Stimulated activated CD4-positive, alpha-beta T cell treated with anti-CD3 and anti-CD28 coated beads, Interleukin-4, amount 100 ng/mL, for 4 hours (primary cell): ENCODE measurements at regions not wholly inside any gene's neighbourhood (a gene's known extent, or its start where the extent isn't known, plus 50 kb on each side); places are given as distances from the start of the nearest gene placed in this dataset.
"Not testable (repeated sequence)": the region's sequence is repeated elsewhere in the genome, so short reads cannot be mapped to it uniquely, and the experiment has no call there.

ENCODE experiments used
- DNase-seq, 2 experiments: peaks; one replicate each; pipeline ENCODE4 v3.0.0-alpha.2; 2020

DNA sequence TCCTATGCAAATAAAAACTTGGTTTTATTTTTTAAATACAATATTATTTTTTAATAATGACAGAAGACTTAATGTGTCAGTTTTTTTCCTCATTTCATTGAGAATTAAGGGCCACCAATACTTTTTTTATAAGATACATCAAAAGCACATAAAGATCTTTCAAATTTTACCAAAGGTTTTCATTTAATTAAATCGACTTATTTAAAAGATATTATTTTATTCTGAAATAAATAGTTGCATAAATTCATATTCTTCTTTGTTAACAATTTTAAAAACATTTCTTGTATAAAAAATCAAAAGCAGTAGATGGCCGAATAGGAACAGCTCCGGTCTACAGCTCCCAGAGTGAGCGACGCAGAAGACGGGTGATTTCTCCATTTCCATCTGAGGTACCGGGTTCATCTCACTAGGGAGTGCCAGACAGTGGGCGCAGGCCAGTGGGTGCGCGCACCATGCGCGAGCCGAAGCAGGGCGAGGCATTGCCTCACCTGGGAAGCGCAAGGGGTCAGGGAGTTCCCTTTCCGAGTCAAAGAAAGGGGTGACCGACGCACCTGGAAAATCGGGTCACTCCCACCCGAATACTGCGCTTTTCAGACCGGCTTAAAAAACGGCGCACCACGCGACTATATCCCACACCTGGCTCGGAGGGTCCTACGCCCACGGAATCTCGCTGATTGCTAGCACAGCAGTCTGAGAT lies 374.6 kb upstream of the NPVF start:
- not testable (repeated sequence) for DNase-seq

DNA sequence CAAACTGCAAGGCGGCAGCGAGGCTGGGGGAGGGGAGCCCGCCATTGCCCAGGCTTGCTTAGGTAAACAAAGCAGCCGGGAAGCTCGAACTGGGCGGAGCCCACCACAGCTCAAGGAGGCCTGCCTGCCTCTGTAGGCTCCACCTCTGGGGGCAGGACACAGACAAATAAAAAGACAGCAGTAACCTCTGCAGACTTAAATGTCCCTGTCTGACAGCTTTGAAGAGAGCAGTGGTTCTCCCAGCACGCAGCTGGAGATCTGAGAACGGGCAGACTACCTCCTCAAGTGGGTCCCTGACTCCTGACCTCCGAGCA lies 375.1 kb upstream of the NPVF start:
- DNase-seq = not testable (repeated sequence)

DNA sequence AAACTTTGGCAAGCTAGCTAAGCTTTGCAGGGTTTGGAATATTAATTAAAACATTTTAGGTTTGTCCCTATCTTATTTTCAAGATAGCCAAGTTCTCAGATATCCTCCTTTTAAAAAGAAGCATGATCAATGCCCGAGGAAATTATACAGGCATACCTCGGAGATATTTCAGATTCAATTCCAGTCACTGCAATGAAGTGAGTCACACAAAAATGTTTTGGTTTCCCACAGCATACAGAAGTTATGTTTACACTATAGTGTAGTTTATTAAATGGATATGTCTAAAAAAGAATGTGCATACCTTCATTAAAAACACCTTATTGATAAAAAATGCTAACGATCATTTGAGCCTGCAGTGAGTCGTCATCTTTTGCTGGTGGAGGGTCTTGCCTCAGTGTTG lies 382.9 kb upstream of the NPVF start:
- no peak for DNase-seq

DNA sequence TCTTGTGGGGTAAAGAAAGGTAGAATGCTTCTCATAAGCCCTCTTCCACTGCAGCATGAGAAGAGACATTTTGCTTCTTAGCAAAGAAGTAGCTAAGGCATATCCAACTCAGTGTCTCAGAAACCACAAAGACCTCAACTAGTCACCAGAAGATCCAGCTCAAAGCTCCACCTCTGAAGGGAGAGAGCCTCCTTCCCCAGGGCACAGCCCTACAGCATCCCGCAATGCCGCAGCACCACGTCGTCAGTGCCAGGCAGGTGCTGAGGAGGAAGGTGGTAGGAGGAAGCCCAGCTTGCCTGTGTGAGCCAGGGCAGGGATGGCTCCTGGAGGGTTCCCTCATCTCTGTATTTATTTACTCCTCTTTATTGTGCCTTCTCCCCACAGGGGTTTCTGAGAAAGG lies 385.6 kb upstream of the NPVF start:
- DNase-seq = no peak

DNA sequence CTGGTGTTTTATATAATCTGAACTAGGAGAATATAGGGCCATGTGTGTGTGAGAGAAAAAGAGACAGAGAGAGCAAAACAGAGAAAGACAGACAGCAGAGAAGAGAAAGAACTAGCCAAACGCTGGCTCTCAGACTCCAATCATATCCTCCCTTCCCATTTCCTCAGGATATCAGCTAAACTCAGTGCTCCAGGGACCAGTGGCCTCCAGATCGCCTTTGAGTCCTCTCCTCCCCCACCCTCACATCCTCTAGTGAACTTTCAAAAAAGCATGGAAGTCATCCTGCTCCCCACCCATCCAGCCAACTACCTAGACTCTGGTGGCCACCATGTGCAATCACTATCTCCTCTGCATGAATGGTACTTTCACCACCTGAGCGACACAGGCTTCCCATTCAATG lies 386.1 kb upstream of the NPVF start:
- no peak for DNase-seq

DNA sequence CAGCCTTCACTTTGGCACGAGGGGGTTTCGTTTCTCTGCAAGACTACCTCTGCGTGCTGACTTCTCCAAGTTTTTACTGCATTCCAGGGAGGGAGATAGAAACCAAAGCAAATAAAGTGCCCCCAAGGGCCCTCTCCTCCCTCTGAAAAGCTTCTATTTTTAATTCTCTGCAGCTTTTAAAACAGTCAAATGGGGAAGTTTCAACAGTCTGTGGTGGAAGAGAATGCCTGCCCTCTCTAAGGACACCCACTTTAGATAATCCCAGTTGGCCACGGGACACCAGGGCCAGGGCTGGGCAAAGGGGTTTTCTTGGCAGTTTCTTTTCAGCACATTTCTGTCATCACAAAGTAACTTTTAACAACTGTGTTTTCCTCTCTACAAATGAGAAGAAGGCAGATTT lies 386.7 kb upstream of the NPVF start:
- no peak for DNase-seq

DNA sequence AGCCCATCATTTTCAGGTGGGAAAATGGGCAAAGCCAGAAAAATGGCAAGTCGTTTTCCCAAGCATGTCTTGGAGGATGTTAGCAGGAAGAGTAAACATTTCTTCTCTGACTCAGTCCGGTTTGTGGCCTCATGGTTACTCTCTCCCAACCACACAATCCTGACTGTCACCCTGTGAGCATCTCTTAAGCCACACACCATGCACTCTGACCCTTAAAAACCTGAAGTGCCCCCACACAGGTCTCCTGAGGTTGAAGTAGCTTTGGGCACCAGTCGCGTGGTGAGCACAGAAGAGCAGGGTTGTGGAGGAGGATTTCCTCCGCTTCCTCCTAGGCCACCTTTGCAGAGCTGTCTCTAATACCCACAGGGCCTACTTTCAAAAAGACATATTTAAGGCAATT lies 387.3 kb upstream of the NPVF start:
- no peak for DNase-seq

DNA sequence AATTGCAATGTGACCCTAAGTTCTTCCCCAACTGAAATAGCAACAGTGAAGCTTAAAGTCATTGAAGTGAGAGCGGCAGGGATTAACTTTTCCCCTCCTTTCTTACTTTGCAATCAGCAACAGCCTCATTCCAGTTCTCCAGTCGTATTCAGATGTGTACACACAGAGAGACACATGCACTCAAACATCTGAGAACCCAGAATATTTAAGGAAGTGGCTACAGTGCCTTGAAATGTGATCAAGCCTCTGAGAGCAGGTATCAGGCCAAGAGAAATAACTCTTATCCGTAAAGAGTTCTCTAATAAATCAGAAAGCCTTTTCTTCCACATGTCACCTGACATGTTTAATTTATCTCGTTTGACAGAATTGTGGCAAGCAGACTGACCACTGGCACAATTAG lies 388.9 kb upstream of the NPVF start:
- DNase-seq = no peak

DNA sequence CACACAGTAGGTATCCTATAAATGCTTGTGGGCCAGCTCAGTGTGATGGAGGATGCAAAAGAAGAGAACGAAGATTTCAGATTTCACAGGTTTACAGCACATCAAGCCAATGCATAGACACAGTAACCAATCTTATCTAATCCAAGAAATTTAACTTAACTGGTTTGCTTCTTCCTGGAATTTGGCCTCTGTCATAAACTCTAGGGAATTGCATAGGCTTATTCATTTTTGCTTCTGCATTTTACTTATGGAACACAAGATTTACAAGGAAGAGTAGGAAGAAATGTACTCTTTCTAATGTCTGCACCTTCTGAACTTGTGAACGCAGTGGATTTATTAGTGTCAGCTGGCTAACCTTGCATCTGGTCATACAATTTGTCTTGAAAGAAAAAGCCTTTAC lies 389.4 kb upstream of the NPVF start:
- no peak for DNase-seq

DNA sequence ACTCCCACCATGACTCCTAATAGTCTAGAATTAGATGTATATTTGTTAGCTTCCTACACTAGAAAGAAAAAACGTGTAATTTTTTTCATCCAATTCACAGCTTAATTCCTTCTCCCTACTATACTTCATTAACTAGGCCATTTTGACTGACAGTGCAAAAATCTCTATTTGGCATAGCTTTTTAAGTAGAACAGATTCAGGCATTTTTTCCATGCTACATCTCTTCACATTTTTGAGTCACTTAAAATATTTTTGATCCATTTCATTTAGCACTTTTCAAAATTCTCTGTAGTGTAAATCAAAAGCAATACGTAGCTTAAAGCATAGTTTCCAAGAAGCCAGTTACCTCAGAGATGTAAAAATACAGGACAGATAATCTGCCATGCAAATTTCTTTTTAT lies 391.1 kb upstream of the NPVF start:
- DNase-seq = no peak

DNA sequence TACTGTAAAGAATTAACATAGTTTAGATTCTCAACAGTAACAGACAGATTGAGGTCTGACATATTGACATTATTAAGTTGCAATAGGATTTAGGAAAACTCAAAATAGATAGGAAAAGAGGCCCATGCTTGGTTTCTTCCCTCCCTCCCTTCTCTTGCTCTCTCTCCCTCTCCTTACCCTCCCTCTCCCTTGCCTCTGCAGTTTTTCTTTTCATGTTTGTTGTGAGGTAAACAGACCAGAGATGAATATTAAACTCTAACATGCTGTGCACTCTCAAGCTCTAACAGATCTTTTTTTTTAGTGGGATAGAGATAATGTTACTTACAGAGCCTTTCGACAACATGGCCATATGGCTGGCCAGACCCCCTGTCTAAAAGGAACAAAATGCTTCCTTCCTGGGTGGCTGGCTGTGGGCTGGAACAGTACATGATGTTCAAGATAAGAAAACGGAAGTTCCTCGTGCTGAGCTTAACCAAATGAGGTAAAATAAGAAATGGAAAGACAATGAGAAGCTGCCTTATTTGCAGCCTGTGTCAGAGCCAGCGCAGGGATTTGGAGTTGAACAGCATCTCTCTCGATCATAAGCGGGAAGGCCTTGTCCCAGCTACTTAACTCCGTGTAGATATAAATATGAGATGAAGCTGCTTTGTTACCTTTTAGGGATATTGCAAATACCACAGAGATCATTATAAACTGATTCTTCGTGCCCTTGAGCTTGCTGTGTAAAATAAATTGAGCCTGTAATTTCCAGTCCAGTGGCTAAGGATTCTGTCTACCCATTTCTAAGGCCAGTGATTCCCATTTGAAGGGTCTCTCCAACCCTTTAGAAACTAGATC lies 391.9 kb upstream of the NPVF start:
- DNase-seq = no peak

DNA sequence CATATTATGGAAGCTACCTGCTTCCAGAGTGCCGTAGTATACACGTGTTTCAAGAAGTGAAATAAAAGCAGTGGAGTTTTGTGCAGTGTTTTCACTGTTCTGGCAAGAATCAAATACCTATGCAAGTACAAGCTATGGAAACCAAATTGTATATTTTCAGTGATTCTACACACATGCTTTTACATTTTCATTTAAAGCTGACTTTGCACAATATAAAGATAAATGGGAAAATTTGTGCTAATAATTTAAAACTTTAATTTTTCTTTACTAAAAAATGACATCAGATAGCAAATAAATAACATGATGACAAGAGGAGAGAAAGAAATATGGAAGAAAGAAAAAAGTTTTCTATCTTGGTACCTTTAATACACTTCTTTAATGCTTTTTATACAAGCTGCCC lies 393.7 kb upstream of the NPVF start:
- DNase-seq = no peak

DNA sequence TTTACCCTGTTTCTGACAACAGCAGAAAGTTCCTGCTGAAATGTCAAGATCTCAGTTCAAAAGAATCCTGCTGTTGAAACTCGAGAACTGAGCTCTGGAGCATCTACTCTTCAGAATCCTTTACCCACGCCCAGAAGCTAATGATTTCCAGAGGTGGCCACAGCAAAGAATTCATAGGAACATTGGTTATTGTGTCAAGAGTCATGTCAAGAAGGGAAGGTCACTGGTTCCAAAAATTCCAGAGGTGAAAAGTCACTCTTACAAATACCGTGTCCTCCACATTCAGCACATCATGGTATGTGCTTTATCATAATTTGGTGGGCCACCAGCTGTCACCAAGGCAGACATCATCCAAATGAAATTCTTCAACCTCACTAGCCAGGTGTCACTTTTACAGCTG lies 394.4 kb upstream of the NPVF start:
- DNase-seq = no peak

DNA sequence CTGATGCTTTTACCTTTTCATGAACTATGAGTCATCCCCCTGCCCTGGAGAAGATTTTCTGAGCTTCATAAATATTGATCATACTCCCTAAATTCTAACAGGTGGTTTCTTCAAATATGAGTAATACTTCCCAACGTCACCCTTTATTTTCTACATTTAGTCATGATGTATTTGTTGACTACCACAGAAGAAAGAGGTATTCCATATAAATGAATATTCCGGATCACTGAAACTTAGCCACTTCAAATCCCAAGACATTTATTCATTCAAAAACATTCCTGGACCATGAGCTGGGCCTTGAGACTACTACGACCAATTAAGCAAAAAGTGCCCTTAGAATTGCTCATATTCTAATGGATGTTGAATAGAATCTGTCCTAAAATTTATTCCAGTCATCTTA lies 395.8 kb upstream of the NPVF start:
- no peak for DNase-seq

DNA sequence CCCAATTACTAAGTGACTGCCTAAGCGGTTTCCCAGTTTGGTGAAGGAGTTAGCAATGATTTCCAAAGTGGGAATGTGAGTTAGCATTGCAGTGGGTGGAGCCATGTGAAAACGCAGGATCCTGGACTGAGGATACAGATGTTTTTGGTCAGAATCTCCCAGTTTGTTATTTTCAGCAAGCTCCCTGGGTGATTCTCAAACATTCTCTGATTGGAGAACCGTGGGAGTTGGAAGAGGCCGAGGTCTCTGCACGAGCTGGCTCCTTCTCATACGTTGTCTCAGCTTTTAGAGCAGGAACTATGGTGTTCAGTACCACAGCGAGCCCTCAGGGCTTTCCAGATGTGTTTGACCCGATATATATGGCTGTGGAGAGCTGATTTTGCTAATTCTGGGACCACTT lies 396.5 kb upstream of the NPVF start:
- no peak for DNase-seq

DNA sequence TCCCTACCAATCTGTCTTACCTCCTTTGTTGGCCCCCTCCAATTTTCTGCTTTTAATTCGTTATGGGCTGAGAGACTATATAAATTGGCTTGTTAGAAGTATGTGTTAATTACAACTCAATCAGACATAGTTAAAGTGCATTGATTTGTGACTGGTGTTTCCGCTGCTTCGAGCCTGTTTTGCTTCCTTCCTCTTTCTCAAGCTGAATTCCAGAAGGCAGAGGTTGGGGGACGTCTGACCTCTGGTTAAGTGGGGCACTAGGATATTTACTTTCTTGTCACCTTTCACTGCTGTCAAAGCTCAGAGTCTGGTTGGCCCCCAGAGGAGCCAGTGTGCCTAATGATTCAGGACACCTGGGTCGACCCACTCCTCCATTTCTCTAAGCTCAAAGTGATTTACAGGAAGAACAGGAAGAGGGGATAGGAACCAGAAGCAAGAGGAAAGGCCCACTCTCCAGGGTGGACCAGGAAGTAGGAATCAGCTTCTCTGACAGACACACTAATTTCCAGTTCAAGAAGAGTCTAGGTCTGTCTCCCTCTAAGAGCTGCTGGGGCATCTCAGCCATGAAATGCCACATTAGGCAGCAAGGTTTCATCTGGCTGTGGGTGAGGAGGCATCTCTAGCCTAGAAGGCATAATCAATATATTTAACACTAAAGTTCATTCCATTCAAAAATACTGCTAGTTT lies 397.2 kb upstream of the NPVF start:
- DNase-seq = no peak

DNA sequence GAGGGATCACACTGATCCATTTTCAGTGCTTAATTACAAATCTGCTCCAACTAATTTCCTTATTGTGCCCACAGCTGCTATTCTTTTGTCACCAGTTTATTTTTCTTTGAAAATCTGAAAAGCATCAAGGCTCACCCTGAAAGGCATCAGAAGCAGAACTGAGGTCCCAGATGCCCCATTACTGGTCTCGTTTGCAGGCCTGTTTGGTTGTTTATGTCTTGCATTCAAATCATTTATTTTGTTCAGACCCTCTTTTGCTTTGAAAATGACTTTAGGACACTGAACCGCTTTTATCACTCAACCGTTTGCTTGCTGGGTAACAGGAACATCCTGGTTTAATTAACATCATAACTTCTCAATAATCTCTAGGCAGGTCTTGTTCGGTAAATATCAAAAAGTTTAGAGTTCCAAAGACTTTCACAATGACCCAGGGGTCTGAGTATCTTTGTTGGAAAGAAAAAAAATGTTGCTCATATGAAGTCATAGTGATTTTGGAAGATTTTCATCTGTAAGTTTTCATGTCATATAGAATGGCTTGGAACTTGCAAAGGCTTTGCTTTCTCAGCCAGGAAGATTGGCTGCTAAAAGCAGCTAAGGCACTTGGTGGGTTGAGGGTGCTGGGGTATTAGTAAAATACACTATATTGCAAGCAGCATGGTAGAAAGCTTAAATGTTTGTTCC lies 398.3 kb upstream of the NPVF start:
- DNase-seq = no peak

DNA sequence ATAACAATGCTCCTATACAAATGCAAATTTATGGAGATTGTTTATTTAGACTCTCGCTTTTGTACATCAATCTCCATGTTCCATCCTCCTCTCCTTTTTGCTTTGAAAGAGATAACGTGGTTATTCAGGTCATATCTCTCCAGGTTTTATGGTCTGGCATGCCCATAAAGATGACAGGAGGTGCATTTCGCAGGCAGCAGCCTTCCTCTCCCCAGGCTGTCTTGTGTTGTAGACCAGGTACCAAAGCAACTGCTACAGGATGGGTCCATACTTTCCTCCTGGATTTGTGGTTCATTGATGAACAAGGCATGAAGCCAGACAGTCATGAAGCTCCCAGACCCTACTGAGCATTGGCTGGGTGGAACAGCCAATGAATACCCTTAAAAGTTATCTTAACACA lies 400.2 kb upstream of the NPVF start:
- no peak for DNase-seq

DNA sequence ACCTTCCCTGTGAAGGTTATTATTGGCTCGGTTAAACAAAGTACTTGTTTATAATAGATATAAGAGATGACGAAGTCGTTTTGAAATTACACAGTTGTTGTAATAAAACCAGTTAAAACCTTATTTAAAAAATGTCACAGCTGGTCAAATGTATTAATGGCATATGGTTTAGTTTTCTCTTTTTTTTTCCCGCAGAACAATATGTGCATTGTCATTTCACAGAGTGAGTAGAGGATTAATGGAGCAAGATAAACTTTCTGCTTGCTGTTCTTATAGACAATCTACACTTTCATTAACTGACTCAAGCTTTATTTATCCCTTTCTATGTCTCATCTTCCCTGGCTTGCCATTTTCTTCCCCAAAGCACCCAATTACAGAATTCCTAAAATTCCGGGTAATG lies 404.3 kb upstream of the NPVF start:
- no peak for DNase-seq

DNA sequence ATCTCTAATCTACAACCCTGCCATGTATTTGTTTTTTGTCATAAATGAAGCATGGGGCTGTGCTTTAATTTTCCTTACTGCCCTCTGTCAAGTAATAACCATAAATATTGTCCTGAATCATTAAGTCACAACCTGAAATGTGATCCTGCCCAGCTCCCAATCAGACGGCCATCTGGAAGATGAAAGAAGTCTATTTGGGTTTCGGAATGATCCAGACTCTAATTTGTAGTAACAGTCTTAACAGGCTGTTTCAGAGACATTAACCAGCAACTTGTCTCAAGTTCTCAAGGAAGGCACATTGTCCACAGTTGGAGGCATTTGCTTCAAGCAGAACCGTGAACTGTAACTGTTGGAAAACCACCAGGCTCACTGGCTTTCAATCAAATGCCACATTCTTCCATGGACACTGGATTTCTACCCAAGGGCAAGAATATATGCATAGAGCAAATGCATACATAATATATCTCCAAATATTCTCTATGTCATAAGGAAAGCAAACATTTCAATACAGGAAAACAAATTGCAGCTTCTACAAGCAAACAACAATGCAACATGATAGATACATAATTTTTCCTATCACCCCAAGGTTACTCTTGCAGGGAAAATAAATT lies 405.2 kb upstream of the NPVF start:
- no peak for DNase-seq

DNA sequence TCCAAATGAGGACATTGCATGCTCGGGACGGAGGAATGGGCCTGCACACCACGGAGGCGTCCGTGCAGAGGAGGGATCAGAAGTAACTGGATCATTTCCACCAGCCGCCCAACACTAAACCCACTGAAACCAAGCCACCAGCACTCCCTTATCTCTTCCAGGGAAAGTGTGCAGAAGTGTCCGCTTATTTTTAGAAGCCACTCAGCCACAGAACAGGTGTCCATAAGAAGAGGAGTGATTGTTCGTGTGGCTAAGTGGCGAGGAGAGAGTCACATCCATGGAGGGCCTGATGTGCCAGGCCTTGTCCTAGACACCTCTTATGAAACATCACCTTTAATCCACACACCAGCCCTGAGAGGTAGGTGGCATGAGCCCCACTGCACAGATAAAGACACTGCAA lies 407.9 kb upstream of the NPVF start:
- no peak for DNase-seq

DNA sequence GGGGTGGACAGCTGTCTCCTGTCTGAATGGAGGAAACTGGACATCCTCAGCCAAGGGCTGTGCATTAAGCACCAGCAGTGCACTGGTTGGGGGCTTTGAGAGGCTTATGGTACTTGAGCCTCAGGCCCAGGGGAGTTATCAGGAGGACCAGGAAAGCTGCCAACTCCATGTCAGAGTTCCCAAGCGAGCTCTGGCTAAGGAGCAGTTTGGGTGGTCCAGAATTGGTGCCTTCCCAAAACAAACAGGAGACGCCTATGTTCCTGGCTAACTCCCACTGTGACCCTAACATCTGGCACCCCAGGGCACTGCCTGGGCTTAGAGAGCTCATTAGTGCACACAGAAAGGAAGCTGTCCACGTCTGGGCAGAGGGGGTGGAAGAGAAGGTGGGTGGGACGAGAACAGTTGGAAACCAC lies 408.6 kb upstream of the NPVF start:
- no peak for DNase-seq

DNA sequence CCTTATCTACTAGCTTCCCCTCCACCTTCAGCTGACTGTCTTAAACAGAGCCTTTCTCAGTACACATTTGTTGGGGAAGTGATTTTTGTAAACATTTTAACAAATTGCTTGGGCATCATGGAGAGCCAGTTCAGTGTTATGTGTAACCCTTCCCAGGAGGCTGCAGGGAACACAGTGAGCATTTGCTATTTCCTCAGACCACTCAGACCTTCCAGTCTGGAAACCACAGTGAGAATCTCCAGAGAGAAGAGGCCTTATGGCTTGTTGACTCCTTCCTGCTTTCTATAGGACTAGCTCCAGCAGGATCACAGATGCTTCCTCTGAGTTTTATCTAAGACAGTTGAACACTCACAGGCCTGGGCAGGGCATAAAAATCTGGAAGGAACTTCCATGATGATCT lies 409.8 kb upstream of the NPVF start:
- DNase-seq = no peak
